RWPE2 (cell line): ENCODE measurements at regions not wholly inside any gene's neighbourhood (a gene's known extent, or its start where the extent isn't known, plus 50 kb on each side); places are given as distances from the start of the nearest gene placed in this dataset.
A peak's percentile ranks its signal among the peaks of the same experiment; 100 is the strongest.

Experiments used
- ATAC-seq: fragments of 200-7000 bp; cut with Tn5 transposase; 3 replicates; pipeline ENCODE4 v1.9.1; 2021; ENCODE audit warnings: low read depth
- DNase-seq: peaks from one replicate; pipeline ENCODE4 v3.0.0-alpha.2; 2020; ENCODE audit warnings: low spot score
- H3K27ac ChIP-seq: fragments of 450-650 bp; 2 replicates; pipeline ENCODE4 v1.5.1; 2017; ENCODE audit warnings: mild to moderate bottlenecking; ENCODE audit not compliant: poor library complexity, severe bottlenecking
- H3K27me3 ChIP-seq: fragments of 250-450 bp; sonication (Bioruptor Pico); 2 replicates; pipeline ENCODE4 v1.5.1; 2021; ENCODE audit warnings: mild to moderate bottlenecking, moderate library complexity; ENCODE audit not compliant: insufficient read depth, poor library complexity, severe bottlenecking
- H3K36me3 ChIP-seq: fragments of 250-450 bp; sonication (Bioruptor Pico); 2 replicates; pipeline ENCODE4 v1.5.1; 2020; ENCODE audit warnings: low read depth, mild to moderate bottlenecking, moderate library complexity
- H3K4me1 ChIP-seq: fragments of 250-450 bp; sonication (Bioruptor Pico); 2 replicates; pipeline ENCODE4 v1.5.1; 2021; ENCODE audit warnings: mild to moderate bottlenecking, moderate library complexity; ENCODE audit not compliant: insufficient read depth, poor library complexity, severe bottlenecking
- H3K4me3 ChIP-seq: fragments of 250-450 bp; sonication (Bioruptor Pico); 2 replicates; pipeline ENCODE4 v1.5.1; 2021; ENCODE audit warnings: mild to moderate bottlenecking, moderate library complexity; ENCODE audit not compliant: severe bottlenecking
- H3K9me3 ChIP-seq: fragments of 250-450 bp; sonication (Bioruptor Pico); 2 replicates; pipeline ENCODE4 v1.5.1; 2021; ENCODE audit warnings: mild to moderate bottlenecking, moderate library complexity; ENCODE audit not compliant: severe bottlenecking
- TF ChIP-seq, protein P1 (sequence below): fragments of 450-650 bp; IDR thresholded peaks from one replicate; pipeline ENCODE4 v1.5.1; 2017; ENCODE audit warnings: mild to moderate bottlenecking, moderate library complexity; ENCODE audit not compliant: poor library complexity, severe bottlenecking

DNA sequence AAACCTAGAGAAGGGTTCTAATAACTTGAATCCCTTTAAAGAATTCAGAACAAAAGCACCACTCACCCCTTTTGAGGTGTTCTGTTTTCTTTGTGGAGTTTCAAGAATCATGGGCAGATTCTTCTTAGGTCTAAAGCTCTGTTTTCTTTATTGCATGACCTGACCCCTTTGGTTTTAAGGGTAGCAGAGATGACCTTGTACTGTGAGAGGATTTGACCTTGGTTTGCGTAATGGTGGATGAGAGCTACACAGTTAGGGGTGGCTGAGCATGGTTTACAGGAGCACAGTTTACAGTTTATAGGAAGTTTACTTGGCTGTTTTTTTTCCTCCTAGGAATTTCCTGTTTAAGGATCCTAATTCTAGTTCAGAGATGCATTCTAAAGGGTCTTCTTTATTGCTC is 1095.6 kb upstream of the NRXN1 start:
- peaks cover 4% of the 10 kb centered on the region for H3K9me3 ChIP-seq
- ATAC-seq: no peak
- H3K4me3 ChIP-seq: no peak overlapping the region
- H3K4me1 ChIP-seq: no peaks in the 10 kb centered on the region
- DNase-seq: no peak
- H3K27ac ChIP-seq: no peak overlapping the region
- no peaks in the 10 kb centered on the region for H3K36me3 ChIP-seq
- no peaks in the 10 kb centered on the region for H3K27me3 ChIP-seq
- TF ChIP-seq, protein P1, sequence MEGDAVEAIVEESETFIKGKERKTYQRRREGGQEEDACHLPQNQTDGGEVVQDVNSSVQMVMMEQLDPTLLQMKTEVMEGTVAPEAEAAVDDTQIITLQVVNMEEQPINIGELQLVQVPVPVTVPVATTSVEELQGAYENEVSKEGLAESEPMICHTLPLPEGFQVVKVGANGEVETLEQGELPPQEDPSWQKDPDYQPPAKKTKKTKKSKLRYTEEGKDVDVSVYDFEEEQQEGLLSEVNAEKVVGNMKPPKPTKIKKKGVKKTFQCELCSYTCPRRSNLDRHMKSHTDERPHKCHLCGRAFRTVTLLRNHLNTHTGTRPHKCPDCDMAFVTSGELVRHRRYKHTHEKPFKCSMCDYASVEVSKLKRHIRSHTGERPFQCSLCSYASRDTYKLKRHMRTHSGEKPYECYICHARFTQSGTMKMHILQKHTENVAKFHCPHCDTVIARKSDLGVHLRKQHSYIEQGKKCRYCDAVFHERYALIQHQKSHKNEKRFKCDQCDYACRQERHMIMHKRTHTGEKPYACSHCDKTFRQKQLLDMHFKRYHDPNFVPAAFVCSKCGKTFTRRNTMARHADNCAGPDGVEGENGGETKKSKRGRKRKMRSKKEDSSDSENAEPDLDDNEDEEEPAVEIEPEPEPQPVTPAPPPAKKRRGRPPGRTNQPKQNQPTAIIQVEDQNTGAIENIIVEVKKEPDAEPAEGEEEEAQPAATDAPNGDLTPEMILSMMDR: no peak

DNA sequence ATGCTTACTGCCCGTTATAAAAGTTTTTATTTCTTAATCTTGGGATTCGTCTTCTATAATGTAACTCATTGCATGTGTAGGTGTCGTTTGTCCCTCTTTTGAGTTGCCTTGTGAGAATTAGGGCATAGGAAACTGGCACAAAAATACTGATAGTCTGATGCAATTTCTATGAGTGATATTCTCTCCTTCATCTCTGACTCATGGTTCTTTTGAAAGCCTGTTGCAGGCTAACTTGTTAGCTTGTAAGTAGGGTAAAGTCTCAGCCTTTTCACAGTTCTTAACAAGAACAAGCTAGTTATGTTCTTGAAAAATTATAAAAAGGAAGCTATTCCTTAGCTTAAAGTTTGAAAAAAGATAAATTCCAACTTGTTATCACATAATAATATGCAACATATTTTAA is 1085.4 kb upstream of the NRXN1 start:
- H3K27me3 ChIP-seq: no peaks in the 10 kb centered on the region
- H3K4me3 ChIP-seq: no peak overlapping the region
- H3K27ac ChIP-seq: no peak overlapping the region
- no peaks in the 10 kb centered on the region for H3K9me3 ChIP-seq
- no peaks in the 10 kb centered on the region for H3K36me3 ChIP-seq
- ATAC-seq: peak; percentile 58; the same call in 1 of the 3 replicates
- DNase-seq: no peak
- TF ChIP-seq, protein P1: no peak
- H3K4me1 ChIP-seq: no peaks in the 10 kb centered on the region

DNA sequence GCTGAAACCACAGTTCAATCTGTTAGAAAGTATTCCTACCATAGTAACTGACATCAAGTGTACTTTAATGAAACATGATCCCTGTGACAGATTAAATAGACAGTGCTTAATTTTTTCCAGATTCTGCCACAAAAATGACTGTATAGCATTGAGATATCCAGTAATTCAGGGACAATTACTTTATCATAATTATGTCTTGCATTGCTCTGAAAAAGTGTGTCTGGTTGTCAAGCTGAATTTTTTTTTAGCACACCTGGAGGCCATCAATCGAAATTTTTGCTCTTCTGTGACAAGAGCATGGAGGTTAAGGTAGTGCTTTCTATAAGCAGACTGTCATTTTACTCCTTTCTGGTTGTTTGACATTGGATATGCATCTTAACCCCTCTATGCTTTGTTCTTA is 1083.8 kb upstream of the NRXN1 start:
- Histone ChIP-seq H3K4me1 (no peaks in the 10 kb centered on the region), H3K4me3 (no peak overlapping the region), H3K27me3 (no peaks in the 10 kb centered on the region), H3K27ac (no peak overlapping the region), H3K9me3 (no peaks in the 10 kb centered on the region), H3K36me3 (no peaks in the 10 kb centered on the region)
- DNase-seq (no peak), ATAC-seq (no peak)
- TF ChIP-seq, protein P1: no peak

DNA sequence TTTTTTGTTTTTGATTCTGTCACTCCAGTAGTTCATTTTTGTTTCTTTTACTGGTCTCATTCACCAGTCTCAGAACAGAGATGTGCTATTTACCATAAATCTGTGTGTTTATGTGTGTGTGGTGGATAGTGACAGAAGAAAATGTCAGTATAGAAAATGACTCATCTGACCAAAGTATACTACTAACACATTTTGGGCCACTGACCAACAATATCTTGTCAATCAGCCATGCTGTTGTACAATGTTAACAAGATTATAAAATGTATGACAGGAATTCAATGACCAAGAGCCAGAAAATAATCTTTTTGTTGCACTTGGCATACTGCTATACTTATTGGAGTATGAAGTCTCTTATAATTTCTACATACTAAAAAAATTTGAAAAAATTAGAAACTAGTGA is 1081.4 kb upstream of the NRXN1 start:
- DNase-seq: no peak
- no peaks in the 10 kb centered on the region for H3K36me3 ChIP-seq
- no peak overlapping the region for H3K27ac ChIP-seq
- no peaks in the 10 kb centered on the region for H3K4me1 ChIP-seq
- H3K4me3 ChIP-seq: no peak overlapping the region
- H3K27me3 ChIP-seq: no peaks in the 10 kb centered on the region
- no peak for ATAC-seq
- TF ChIP-seq, protein P1: no peak
- no peaks in the 10 kb centered on the region for H3K9me3 ChIP-seq

DNA sequence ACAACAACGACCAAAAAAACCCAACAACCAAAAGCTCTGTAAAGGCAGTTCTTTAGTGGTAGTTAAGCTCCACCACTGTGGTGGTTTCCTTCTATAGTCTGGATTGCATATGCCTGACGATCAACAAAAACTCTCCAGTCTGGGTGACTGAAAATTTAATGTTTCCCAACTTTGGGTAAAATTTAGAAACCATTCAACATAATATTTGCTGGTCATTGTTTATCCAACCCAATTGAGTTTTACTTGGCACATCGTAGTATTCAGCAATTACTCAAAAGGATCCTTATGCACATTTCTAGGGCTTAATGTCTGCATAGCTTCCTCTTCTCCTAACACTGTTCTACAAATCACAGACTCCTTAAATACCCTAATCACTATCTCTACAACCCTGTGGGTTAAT is 1080.2 kb upstream of the NRXN1 start:
- no peaks in the 10 kb centered on the region for H3K4me1 ChIP-seq
- H3K36me3 ChIP-seq: no peaks in the 10 kb centered on the region
- TF ChIP-seq, protein P1: no peak
- no peaks in the 10 kb centered on the region for H3K27me3 ChIP-seq
- no peaks in the 10 kb centered on the region for H3K9me3 ChIP-seq
- ATAC-seq: no peak
- no peak for DNase-seq
- H3K4me3 ChIP-seq: no peak overlapping the region
- H3K27ac ChIP-seq: no peak overlapping the region
